ENCODE measurements at regions not wholly inside any gene's neighbourhood (a gene's known extent, or its start where the extent isn't known, plus 50 kb on each side); places are given as distances from the start of the nearest gene placed in this dataset.

DNA sequence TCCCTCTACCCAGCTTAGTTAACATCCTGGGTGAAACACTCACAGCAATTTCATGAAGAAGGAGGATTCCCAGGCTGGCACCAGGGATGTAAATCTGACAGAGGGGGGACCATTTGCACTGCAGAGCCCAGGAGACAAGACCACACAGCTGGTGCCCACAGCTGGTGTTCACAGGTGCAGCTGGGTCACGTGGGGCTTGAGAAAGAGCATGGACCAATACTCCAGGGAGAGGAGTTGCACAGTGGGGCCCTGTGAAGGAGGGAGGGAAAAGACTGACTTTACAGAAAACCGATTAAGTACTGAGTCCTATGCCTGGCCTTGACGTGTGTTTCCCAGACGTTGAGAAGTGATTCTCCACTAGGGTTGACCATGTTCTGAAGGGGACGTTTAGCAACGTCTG lies 1316.7 kb upstream of the TMEM132C start:
- intact Hi-C loops (cut with micrococcal nuclease; ENCODE audit: unreplicated experiment): no loop called here
- Histone ChIP-seq H3K4me2 (ENCODE audit: low read length) (peak overlapping the region; percentile 9; the same call in 1 of the 2 replicates), H3K27ac (ENCODE audit: low read depth, low read length, poor library complexity, severe bottlenecking) (no peak overlapping the region), H4K20me1 (ENCODE audit: insufficient read depth, low read length) (no peaks in the 10 kb centered on the region), H3K36me3 (ENCODE audit: insufficient read depth, low read length) (no peaks in the 10 kb centered on the region), H3K4me1 (ENCODE audit: insufficient read depth, low read length, poor library complexity, severe bottlenecking) (peaks cover 4% of the 10 kb centered on the region), H3K4me3 (ENCODE audit: low read depth, low read length, poor library complexity, severe bottlenecking) (no peak overlapping the region), H2AFZ (ENCODE audit: low read length) (no peak overlapping the region), H3K9me2 (ENCODE audit: insufficient read depth, low read length) (no peaks in the 10 kb centered on the region), H3K79me2 (ENCODE audit: insufficient read depth, low read depth, low read length) (no peaks in the 10 kb centered on the region), H3K9me3 (ENCODE audit: low read length) (no peaks in the 10 kb centered on the region)
- ChIA-PET POLR2A (no interaction called here), CTCF (ENCODE audit: unreplicated experiment) (no interaction called here)
- BruUV-seq (replicated peaks): no TSS peak
- no peak for TF ChIP-seq EZH2phosphoT487 (IDR thresholded peaks at IDR 0.05; ENCODE audit: borderline replicate concordance, low read depth, low read length)
- TF ChIP-seq, protein P1, sequence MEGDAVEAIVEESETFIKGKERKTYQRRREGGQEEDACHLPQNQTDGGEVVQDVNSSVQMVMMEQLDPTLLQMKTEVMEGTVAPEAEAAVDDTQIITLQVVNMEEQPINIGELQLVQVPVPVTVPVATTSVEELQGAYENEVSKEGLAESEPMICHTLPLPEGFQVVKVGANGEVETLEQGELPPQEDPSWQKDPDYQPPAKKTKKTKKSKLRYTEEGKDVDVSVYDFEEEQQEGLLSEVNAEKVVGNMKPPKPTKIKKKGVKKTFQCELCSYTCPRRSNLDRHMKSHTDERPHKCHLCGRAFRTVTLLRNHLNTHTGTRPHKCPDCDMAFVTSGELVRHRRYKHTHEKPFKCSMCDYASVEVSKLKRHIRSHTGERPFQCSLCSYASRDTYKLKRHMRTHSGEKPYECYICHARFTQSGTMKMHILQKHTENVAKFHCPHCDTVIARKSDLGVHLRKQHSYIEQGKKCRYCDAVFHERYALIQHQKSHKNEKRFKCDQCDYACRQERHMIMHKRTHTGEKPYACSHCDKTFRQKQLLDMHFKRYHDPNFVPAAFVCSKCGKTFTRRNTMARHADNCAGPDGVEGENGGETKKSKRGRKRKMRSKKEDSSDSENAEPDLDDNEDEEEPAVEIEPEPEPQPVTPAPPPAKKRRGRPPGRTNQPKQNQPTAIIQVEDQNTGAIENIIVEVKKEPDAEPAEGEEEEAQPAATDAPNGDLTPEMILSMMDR (conservative IDR thresholded peaks at IDR 0.05; ENCODE audit: low read length): no peak
- DNase-seq (ENCODE audit: low spot score): peak; percentile 46

DNA sequence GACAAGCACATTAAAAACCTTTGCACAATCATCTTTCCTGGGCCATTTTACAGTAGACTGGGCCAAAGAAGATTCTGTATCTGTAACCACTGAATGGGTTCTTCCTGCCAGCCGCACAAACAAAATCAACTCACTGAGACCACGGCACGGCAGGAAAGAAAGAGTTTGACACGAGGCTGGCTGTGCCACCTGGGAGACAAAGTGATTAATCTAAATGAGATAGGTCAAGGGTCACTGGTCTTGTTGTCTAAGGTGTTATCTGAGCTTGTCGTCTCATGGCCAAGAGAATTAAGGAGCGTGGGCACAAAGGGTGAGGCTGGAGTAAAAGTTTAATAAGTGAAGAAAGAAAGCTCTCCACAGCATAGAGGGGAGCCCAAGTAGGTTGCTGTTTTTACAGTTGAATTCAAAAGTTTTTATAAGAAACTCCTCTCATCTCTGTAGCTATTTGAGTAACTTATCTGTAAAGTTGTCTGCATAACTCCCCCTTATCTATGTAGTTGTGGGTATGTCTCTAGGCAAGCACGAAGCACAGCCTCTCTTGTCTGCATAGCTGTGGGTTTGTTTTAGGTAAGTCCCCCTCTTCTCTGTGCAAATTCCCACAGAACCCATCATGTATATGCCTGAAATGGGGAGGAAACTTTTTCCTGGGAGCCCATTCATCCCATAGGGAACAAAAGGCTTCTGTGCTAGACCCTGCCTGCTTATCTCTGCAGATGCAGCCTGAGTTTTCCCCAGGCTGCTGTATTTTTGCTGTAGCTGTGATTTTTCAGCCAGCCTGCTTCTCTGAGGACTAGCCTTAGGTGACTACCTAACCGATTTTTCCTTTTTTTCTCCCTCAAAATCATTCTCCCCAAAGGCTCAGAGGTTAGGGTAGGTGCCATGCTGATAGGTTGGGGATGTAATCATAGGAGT lies 1314.6 kb upstream of the TMEM132C start:
- peak; percentile 4 for DNase-seq (ENCODE audit: low spot score)
- Histone ChIP-seq H4K20me1 (ENCODE audit: insufficient read depth, low read length) (no peaks in the 10 kb centered on the region), H2AFZ (ENCODE audit: low read length) (no peak overlapping the region), H3K4me2 (ENCODE audit: low read length) (no peak overlapping the region), H3K4me3 (ENCODE audit: low read depth, low read length, poor library complexity, severe bottlenecking) (no peak overlapping the region), H3K27ac (ENCODE audit: low read depth, low read length, poor library complexity, severe bottlenecking) (no peak overlapping the region), H3K9me2 (ENCODE audit: insufficient read depth, low read length) (no peaks in the 10 kb centered on the region), H3K79me2 (ENCODE audit: insufficient read depth, low read depth, low read length) (no peaks in the 10 kb centered on the region), H3K36me3 (ENCODE audit: insufficient read depth, low read length) (no peaks in the 10 kb centered on the region), H3K9me3 (ENCODE audit: low read length) (no peaks in the 10 kb centered on the region), H3K4me1 (ENCODE audit: insufficient read depth, low read length, poor library complexity, severe bottlenecking) (peaks cover 4% of the 10 kb centered on the region)
- no TSS peak for BruUV-seq (replicated peaks)
- TF ChIP-seq, protein P1 (conservative IDR thresholded peaks at IDR 0.05; ENCODE audit: low read length): no peak
- POLR2A ChIA-PET: interaction anchor here (0.6 kb wide), 1 partner anchor 425 kb away, joined by 4 read pairs; no protein-coding TSS in a partner anchor
- intact Hi-C loops (cut with micrococcal nuclease; ENCODE audit: unreplicated experiment): no loop called here
- CTCF ChIA-PET (ENCODE audit: unreplicated experiment): no interaction called here

DNA sequence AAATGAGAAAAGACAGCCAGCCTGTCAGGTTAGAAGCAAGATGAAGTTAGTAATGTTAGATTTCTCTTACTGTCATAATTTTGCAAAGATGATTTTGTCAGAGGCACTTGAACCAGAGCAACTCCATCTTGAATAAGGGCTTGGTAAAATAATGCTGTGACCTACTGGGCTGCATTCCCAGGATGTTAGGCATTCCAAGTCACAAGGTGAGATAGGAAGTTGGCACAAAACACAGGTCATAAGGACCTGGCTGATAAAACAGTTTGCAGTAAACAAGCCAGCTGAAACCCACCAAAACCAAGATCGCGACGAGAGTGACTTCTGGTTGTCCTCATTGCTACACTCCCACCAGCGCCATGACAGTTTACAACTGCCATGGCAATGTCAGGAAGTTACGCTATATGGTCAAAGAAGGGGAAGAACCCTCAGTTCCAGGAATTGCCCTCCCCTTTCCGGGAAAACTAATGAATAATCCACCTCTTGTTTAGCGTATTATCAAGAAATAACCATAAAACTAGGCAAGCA lies 1313.5 kb upstream of the TMEM132C start:
- DNase-seq (ENCODE audit: low spot score): no peak
- BruUV-seq (replicated peaks): no TSS peak
- Histone ChIP-seq H3K27ac (ENCODE audit: low read depth, low read length, poor library complexity, severe bottlenecking) (no peak overlapping the region), H3K4me1 (ENCODE audit: insufficient read depth, low read length, poor library complexity, severe bottlenecking) (peaks cover 4% of the 10 kb centered on the region), H3K9me3 (ENCODE audit: low read length) (no peaks in the 10 kb centered on the region), H3K79me2 (ENCODE audit: insufficient read depth, low read depth, low read length) (no peaks in the 10 kb centered on the region), H4K20me1 (ENCODE audit: insufficient read depth, low read length) (no peaks in the 10 kb centered on the region), H3K9me2 (ENCODE audit: insufficient read depth, low read length) (no peaks in the 10 kb centered on the region), H3K4me2 (ENCODE audit: low read length) (no peak overlapping the region), H3K36me3 (ENCODE audit: insufficient read depth, low read length) (no peaks in the 10 kb centered on the region), H3K4me3 (ENCODE audit: low read depth, low read length, poor library complexity, severe bottlenecking) (no peak overlapping the region), H2AFZ (ENCODE audit: low read length) (no peak overlapping the region)
- ChIA-PET CTCF (ENCODE audit: unreplicated experiment) (no interaction called here), POLR2A (no interaction called here)
- intact Hi-C loops (cut with micrococcal nuclease; ENCODE audit: unreplicated experiment): no loop called here
- TF ChIP-seq, protein P1 (conservative IDR thresholded peaks at IDR 0.05; ENCODE audit: low read length): no peak
- TF ChIP-seq EZH2phosphoT487 (IDR thresholded peaks at IDR 0.05; ENCODE audit: borderline replicate concordance, low read depth, low read length): no peak
